ENCODE measurements at regions not wholly inside any gene's neighbourhood (a gene's known extent, or its start where the extent isn't known, plus 50 kb on each side); places are given as distances from the start of the nearest gene placed in this dataset.
"Not testable (repeated sequence)": the region's sequence is repeated elsewhere in the genome, so short reads cannot be mapped to it uniquely, and the experiment has no call there.

GRCh38 chr4:149203256-149204001 is 612.2 kb downstream of the IQCM start:
- no peak for DNase-seq

- no peak for DNase-seq
Measured at GRCh38 chr4:149202117-149202516, 613.5 kb downstream of the IQCM start.

- DNase-seq, result no peak
Measured at GRCh38 chr4:149199594-149199993, 616.0 kb downstream of the IQCM start.

GRCh38 chr4:149194061-149194460 is 621.6 kb downstream of the IQCM start:
- DNase-seq, result no peak

- no peak for DNase-seq
Measured at GRCh38 chr4:149187726-149188125, 627.9 kb downstream of the IQCM start.

GRCh38 chr4:149183638-149184037 is 632.0 kb downstream of the IQCM start:
- DNase-seq, result no peak

- DNase-seq, result not testable (repeated sequence)
Measured at GRCh38 chr4:149181459-149181858, 634.2 kb downstream of the IQCM start.

GRCh38 chr4:149176039-149176438 is 639.6 kb downstream of the IQCM start:
- DNase-seq, result no peak

GRCh38 chr4:149175549-149175948 is 640.1 kb downstream of the IQCM start:
- no peak for DNase-seq

- DNase-seq, result no peak
Measured at GRCh38 chr4:149173241-149174013, 642.2 kb downstream of the IQCM start.

- DNase-seq, result no peak
Measured at GRCh38 chr4:149168645-149169044, 647.0 kb downstream of the IQCM start.

- no peak for DNase-seq
Measured at GRCh38 chr4:149166876-149167275, 648.8 kb downstream of the IQCM start.

GRCh38 chr4:149166365-149166764 is 649.3 kb downstream of the IQCM start:
- DNase-seq, result no peak

GRCh38 chr4:149164282-149164681 is 651.4 kb downstream of the IQCM start:
- DNase-seq, result no peak

- no peak for DNase-seq
Measured at GRCh38 chr4:149161247-149161646, 654.4 kb downstream of the IQCM start.

GRCh38 chr4:149160370-149160769 is 655.3 kb downstream of the IQCM start:
- no peak for DNase-seq

GRCh38 chr4:149158817-149159216 is 656.8 kb downstream of the IQCM start:
- no peak for DNase-seq

GRCh38 chr4:149145803-149146202 is 669.8 kb downstream of the IQCM start:
- no peak for DNase-seq

- DNase-seq, result no peak
Measured at GRCh38 chr4:149144060-149144459, 671.6 kb downstream of the IQCM start.

- DNase-seq, result no peak
Measured at GRCh38 chr4:149141391-149141790, 674.3 kb downstream of the IQCM start.

- DNase-seq, result no peak
Measured at GRCh38 chr4:149140841-149141240, 674.8 kb downstream of the IQCM start.

GRCh38 chr4:149136951-149137620 is 678.6 kb downstream of the IQCM start:
- no peak for DNase-seq

GRCh38 chr4:149135062-149135461 is 680.6 kb downstream of the IQCM start:
- DNase-seq, result no peak
